B cell (primary cell): ENCODE measurements at regions not wholly inside any gene's neighbourhood (a gene's known extent, or its start where the extent isn't known, plus 50 kb on each side); places are given as distances from the start of the nearest gene placed in this dataset.

ENCODE experiments used
- ATAC-seq: fragments of 200-7000 bp; cut with Tn5 transposase; one replicate; pipeline ENCODE4 v1.10.0; 2021; ENCODE audit warnings: low read depth, mild to moderate bottlenecking, moderate number of reproducible peaks, moderate library complexity
- CTCF ChIA-PET: fragments of 350-600 bp; sonication (Branson Sonifier 250); formaldehyde crosslinking; loops from one replicate; lab custom pipeline; 2021; ENCODE audit warnings: antibody characterized with exemption, inconsistent platforms; lab: Charles Lee
- POLR2A ChIA-PET: fragments of 350-600 bp; sonication (Branson Sonifier 250); formaldehyde crosslinking; loops from one replicate; lab custom pipeline; 2021; ENCODE audit warnings: antibody characterized with exemption; lab: Charles Lee
- DNase-seq: peaks from one replicate; pipeline ENCODE4 v3.0.0; 2013
- H2AFZ ChIP-seq: 2 replicates; pipeline ENCODE4 v1.6.1; 2012; ENCODE audit warnings: mild to moderate bottlenecking, low read depth, low read length; ENCODE audit not compliant: insufficient read depth, poor library complexity, severe bottlenecking
- H3K27ac ChIP-seq, 2 donors: 1 replicate in 1 of 2; 2 replicates in 1 of 2; pipeline ENCODE4 v1.5.1; 2012 to 2013; ENCODE audit warnings: low read length in 2 of 2, mild to moderate bottlenecking in 2 of 2, moderate library complexity in 1 of 2
- H3K27me3 ChIP-seq, 4 experiments: fragments of 200-600 bp in 1 of 4; sonication (generic) in 1 of 4; replicated peaks in 1 of 4; 1 replicate in 2 of 4; 2 replicates in 2 of 4; pipeline versions ENCODE4 v1.6.1 to v1.7.0; 2013 to 2016; ENCODE audit warnings: low read length in 3 of 4, mild to moderate bottlenecking in 2 of 4, mixed read lengths in 1 of 4, moderate library complexity in 1 of 4; ENCODE audit not compliant: insufficient read depth in 4 of 4, control insufficient read depth in 3 of 4; ENCODE audit errors: control extremely low read depth in 1 of 4
- H3K36me3 ChIP-seq, 2 experiments: replicated peaks in 1 of 2; 1 replicate in 1 of 2; 2 replicates in 1 of 2; pipeline versions ENCODE4 v1.6.1 to v1.7.1; 2013; ENCODE audit warnings: low read length in 1 of 2; ENCODE audit not compliant: insufficient read depth in 2 of 2, control insufficient read depth in 1 of 2; ENCODE audit errors: control extremely low read depth in 1 of 2, extremely low read depth in 1 of 2
- H3K4me1 ChIP-seq, 2 donors: fragments of 200-600 bp in 1 of 2; sonication (generic) in 1 of 2; 1 replicate in 1 of 2; 2 replicates in 1 of 2; pipeline versions ENCODE4 v1.5.1 to v1.6.1; 2013 to 2017; ENCODE audit warnings: low read length in 2 of 2; ENCODE audit not compliant: control insufficient read depth in 2 of 2, insufficient read depth in 2 of 2
- H3K4me2 ChIP-seq: replicated peaks from 2 replicates; pipeline ENCODE3; 2012; ENCODE audit warnings: mild to moderate bottlenecking, low read depth, low read length; ENCODE audit not compliant: poor library complexity, severe bottlenecking
- H3K4me3 ChIP-seq, 5 experiments: fragments of 200-600 bp in 1 of 5; sonication (generic) in 1 of 5; 1 replicate in 3 of 5; 2 replicates in 2 of 5; pipeline versions ENCODE4 v1.5.1 to v1.7.0; 2011 to 2016; ENCODE audit warnings: low read length in 4 of 5, mild to moderate bottlenecking in 4 of 5, low read depth in 2 of 5, control low read depth in 1 of 5, moderate library complexity in 1 of 5; ENCODE audit not compliant: insufficient read depth in 1 of 5; ENCODE audit errors: control extremely low read depth in 1 of 5, extremely low read depth in 1 of 5
- H3K79me2 ChIP-seq: fragments of 200-600 bp; sonication (generic); one replicate; pipeline ENCODE4 v1.6.0; 2016; ENCODE audit warnings: low read length; ENCODE audit not compliant: control insufficient read depth, insufficient read depth
- H3K9ac ChIP-seq: fragments of 200-600 bp; sonication (generic); 2 replicates; pipeline ENCODE4 v1.6.1; 2017; ENCODE audit warnings: mild to moderate bottlenecking, low read length, moderate library complexity
- H3K9me3 ChIP-seq, 3 donors: one replicate each; pipeline versions ENCODE4 v1.6.1 to v1.7.1; 2013; ENCODE audit warnings: low read length in 2 of 3; ENCODE audit not compliant: control insufficient read depth in 2 of 3, insufficient read depth in 1 of 3; ENCODE audit errors: control extremely low read depth in 1 of 3
- H4K20me1 ChIP-seq: 2 replicates; pipeline ENCODE4 v1.6.0; 2012; ENCODE audit warnings: mild to moderate bottlenecking, low read length; ENCODE audit not compliant: insufficient read depth, control insufficient read depth, poor library complexity, severe bottlenecking
- H3K27ac Mint-ChIP-seq: one replicate; pipeline ENCODE4 v1.8.0; 2021; ENCODE audit warnings: mixed read lengths
- H3K27me3 Mint-ChIP-seq: one replicate; pipeline ENCODE4 v1.8.0; 2021; ENCODE audit warnings: mixed read lengths
- H3K4me1 Mint-ChIP-seq: one replicate; pipeline ENCODE4 v1.8.0; 2021; ENCODE audit warnings: mixed read lengths
- H3K4me3 Mint-ChIP-seq: one replicate; pipeline ENCODE4 v1.8.0; 2021; ENCODE audit warnings: mixed read lengths
- H3K9me3 Mint-ChIP-seq: one replicate; pipeline ENCODE4 v1.8.0; 2022; ENCODE audit warnings: mixed read lengths; ENCODE audit not compliant: insufficient read depth
- EZH2 ChIP-seq: IDR thresholded peaks from 2 replicates; pipeline ENCODE4 v1.6.1; 2012; ENCODE audit warnings: borderline replicate concordance, low read depth, mild to moderate bottlenecking, moderate library complexity, low read length; ENCODE audit not compliant: insufficient read depth, poor library complexity, severe bottlenecking
- WGBS: methylation state at CpG from one replicate; pipeline ENCODE4 v1.1.5; 2013; ENCODE audit warnings: missing lambda C conversion rate; ENCODE audit not compliant: insufficient coverage; 5-methylcytosine and 5-hydroxymethylcytosine counted together
- intact Hi-C: fragments of 100-400 bp; cut with micrococcal nuclease; formaldehyde crosslinking; loops from one replicate; pipeline ENCODE4 v1.10.0; 2022
- TF ChIP-seq, protein P1 (sequence below): fragments of 200-600 bp; IDR thresholded peaks from one replicate; pipeline ENCODE4 v1.8.0; 2022; ENCODE audit warnings: antibody characterized with exemption, mild to moderate bottlenecking

DNA sequence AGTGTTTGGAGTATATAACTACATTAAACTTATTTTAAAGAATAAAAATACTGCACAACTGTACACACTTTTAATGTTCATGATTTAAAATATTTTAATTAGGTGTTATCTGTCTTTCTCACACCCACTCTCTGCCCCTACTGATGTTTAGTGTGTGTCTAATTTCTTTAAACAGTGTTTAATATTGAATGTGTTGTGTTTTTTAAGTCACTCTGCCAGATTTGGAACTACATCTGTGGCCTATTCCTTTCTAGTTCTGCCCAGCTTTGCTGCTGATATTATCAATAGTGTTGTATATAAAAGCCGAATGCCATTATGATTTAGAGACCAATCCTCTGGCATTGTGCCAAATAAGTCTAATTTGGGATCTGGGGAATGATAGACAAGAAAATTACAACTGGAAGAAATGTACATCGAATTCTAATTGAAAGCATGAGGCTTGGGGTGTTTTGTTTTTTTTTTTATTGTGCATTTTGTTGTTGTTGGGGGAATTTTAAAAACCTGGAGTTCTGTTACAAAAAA is 398.0 kb downstream of the CPS1 start:
- intact Hi-C loops = no loop called here
- Histone ChIP-seq H3K9me3 (no peaks in the 10 kb centered on the region), H3K4me1 (no peaks in the 10 kb centered on the region), H2AFZ (no peak overlapping the region), H3K27ac (no peak overlapping the region), H3K4me3 (no peak overlapping the region), H3K79me2 (no peaks in the 10 kb centered on the region), H3K9ac (no peak overlapping the region), H4K20me1 (no peaks in the 10 kb centered on the region), H3K36me3 (no peaks in the 10 kb centered on the region), H3K4me2 (no peak overlapping the region), H3K27me3 (no peaks in the 10 kb centered on the region)
- POLR2A ChIA-PET = no interaction called here
- CTCF ChIA-PET = no interaction called here
- Mint-ChIP-seq H3K27me3 (no peaks in the 10 kb centered on the region), H3K27ac (no peak overlapping the region), H3K9me3 (peaks cover 3% of the 10 kb centered on the region), H3K4me3 (no peak overlapping the region), H3K4me1 (no peaks in the 10 kb centered on the region)
- WGBS = 57% methylated on average over 1 of the region's 2 CpGs
- TF ChIP-seq, protein P1, sequence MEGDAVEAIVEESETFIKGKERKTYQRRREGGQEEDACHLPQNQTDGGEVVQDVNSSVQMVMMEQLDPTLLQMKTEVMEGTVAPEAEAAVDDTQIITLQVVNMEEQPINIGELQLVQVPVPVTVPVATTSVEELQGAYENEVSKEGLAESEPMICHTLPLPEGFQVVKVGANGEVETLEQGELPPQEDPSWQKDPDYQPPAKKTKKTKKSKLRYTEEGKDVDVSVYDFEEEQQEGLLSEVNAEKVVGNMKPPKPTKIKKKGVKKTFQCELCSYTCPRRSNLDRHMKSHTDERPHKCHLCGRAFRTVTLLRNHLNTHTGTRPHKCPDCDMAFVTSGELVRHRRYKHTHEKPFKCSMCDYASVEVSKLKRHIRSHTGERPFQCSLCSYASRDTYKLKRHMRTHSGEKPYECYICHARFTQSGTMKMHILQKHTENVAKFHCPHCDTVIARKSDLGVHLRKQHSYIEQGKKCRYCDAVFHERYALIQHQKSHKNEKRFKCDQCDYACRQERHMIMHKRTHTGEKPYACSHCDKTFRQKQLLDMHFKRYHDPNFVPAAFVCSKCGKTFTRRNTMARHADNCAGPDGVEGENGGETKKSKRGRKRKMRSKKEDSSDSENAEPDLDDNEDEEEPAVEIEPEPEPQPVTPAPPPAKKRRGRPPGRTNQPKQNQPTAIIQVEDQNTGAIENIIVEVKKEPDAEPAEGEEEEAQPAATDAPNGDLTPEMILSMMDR = no peak
- no peak for TF ChIP-seq EZH2
- no peak for DNase-seq
- no peak for ATAC-seq

DNA sequence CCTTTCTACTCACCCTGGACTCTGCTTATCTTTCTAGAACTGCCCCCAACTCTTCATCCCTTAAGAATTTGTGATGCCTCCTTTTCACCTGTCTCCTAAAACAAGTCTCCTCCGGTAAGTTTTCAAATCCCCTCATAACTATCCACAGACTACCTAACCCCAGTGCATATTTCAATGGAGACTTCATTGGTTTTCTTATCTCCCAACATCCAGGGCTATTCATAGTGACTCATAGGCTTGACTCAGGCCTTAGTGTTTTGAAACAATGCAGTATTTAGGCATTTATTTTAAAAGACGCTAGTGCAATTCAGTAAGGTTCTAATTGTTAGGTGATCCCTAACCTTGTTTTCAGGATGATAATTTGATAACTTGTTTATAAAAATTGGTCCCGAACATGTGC is 399.2 kb downstream of the CPS1 start:
- H3K9ac ChIP-seq = no peak overlapping the region
- no peaks in the 10 kb centered on the region for H3K27me3 Mint-ChIP-seq
- H3K4me3 Mint-ChIP-seq = no peak overlapping the region
- no peak for TF ChIP-seq EZH2
- TF ChIP-seq, protein P1 = no peak
- no peaks in the 10 kb centered on the region for H3K36me3 ChIP-seq
- POLR2A ChIA-PET = no interaction called here
- H3K4me1 Mint-ChIP-seq = no peaks in the 10 kb centered on the region
- no peaks in the 10 kb centered on the region for H3K27me3 ChIP-seq
- CTCF ChIA-PET = no interaction called here
- DNase-seq (no peak), ATAC-seq (no peak)
- H3K9me3 Mint-ChIP-seq = peaks cover 3% of the 10 kb centered on the region
- no peaks in the 10 kb centered on the region for H3K4me1 ChIP-seq
- no peaks in the 10 kb centered on the region for H3K9me3 ChIP-seq
- intact Hi-C loops = no loop called here
- no peak overlapping the region for H3K4me3 ChIP-seq
- H3K4me2 ChIP-seq = no peak overlapping the region
- no peak overlapping the region for H3K27ac ChIP-seq
- no peak overlapping the region for H3K27ac Mint-ChIP-seq
- WGBS = 86% methylated on average over 1 of the region's 3 CpGs
- no peak overlapping the region for H2AFZ ChIP-seq
- H4K20me1 ChIP-seq = no peaks in the 10 kb centered on the region
- H3K79me2 ChIP-seq = no peaks in the 10 kb centered on the region
